ENCODE measurements at regions not wholly inside any gene's neighbourhood (a gene's known extent, or its start where the extent isn't known, plus 50 kb on each side); places are given as distances from the start of the nearest gene placed in this dataset.

DNA sequence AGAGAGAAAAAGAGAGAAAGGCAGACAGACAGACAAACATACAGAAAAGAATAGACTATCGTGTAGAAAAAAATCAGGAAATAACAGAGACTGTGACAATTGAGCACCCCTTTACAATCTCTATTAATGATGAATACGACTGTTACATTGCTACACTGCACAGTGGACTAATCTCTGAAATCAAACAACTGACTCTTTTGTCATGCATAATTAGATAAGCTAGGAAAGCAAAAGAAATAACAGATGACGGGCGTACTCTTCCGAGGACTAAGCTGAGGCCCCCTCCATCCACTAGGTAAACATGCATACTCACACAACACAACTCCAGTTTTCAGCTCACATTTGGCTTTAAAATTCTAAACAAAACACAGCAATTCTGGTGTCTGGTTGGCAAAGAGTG is 267.0 kb downstream of the NOL4 start:
- POLR2A ChIA-PET, result no interaction called here
- no peaks in the 10 kb centered on the region for H3K36me3 ChIP-seq (ENCODE audit: control insufficient read depth, insufficient read depth, low read length)
- TF ChIP-seq, protein P1, sequence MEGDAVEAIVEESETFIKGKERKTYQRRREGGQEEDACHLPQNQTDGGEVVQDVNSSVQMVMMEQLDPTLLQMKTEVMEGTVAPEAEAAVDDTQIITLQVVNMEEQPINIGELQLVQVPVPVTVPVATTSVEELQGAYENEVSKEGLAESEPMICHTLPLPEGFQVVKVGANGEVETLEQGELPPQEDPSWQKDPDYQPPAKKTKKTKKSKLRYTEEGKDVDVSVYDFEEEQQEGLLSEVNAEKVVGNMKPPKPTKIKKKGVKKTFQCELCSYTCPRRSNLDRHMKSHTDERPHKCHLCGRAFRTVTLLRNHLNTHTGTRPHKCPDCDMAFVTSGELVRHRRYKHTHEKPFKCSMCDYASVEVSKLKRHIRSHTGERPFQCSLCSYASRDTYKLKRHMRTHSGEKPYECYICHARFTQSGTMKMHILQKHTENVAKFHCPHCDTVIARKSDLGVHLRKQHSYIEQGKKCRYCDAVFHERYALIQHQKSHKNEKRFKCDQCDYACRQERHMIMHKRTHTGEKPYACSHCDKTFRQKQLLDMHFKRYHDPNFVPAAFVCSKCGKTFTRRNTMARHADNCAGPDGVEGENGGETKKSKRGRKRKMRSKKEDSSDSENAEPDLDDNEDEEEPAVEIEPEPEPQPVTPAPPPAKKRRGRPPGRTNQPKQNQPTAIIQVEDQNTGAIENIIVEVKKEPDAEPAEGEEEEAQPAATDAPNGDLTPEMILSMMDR (IDR thresholded peaks at IDR 0.05; ENCODE audit: insufficient read depth, low read depth, low read length), result no peak
- DNase-seq (ENCODE audit: low read depth), result no peak
- no peak overlapping the region for H3K4me3 ChIP-seq (ENCODE audit: low read depth, low read length)
- CTCF ChIA-PET, result no interaction called here
- H3K27me3 ChIP-seq (ENCODE audit: control insufficient read depth, insufficient read depth, low read length), result no peaks in the 10 kb centered on the region

GRCh38 chr18:33951031-33951430 is 273.7 kb downstream of the NOL4 start:
- no peak for DNase-seq (ENCODE audit: low read depth)
- no peaks in the 10 kb centered on the region for H3K27me3 ChIP-seq (ENCODE audit: control insufficient read depth, insufficient read depth, low read length)
- no peaks in the 10 kb centered on the region for H3K36me3 ChIP-seq (ENCODE audit: control insufficient read depth, insufficient read depth, low read length)
- TF ChIP-seq, protein P1 (IDR thresholded peaks at IDR 0.05; ENCODE audit: insufficient read depth, low read depth, low read length), result no peak
- CTCF ChIA-PET, result interaction anchor here (0.6 kb wide), 1 partner anchor 859 kb away, joined by 3 read pairs; no protein-coding TSS in a partner anchor
- no peak overlapping the region for H3K4me3 ChIP-seq (ENCODE audit: low read depth, low read length)
- POLR2A ChIA-PET, result no interaction called here

DNA sequence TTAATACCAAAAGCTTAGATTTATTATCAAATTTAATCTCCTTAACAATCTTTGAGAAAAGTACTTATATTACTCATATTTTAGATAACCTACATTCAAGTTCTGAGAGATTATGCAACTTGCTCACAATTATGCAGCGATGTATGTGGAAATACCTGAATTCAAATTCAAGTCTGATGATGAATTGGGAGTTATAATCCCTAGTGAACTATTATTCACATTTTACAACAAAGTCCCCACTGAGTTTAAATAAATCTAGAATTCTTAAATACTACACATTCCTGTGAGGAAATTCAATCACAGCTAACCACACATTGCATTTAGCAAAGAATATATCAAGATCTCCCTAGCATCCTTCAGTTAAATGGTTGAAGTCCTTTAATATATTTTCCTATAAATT is 278.4 kb downstream of the NOL4 start:
- no peaks in the 10 kb centered on the region for H3K27me3 ChIP-seq (ENCODE audit: control insufficient read depth, insufficient read depth, low read length)

GRCh38 chr18:33944493-33944892 is 280.2 kb downstream of the NOL4 start:
- Histone ChIP-seq H3K4me3 (ENCODE audit: low read depth, low read length) (no peak overlapping the region), H3K36me3 (ENCODE audit: control insufficient read depth, insufficient read depth, low read length) (no peaks in the 10 kb centered on the region), H3K27me3 (ENCODE audit: control insufficient read depth, insufficient read depth, low read length) (no peaks in the 10 kb centered on the region)
- TF ChIP-seq, protein P1 (IDR thresholded peaks at IDR 0.05; ENCODE audit: insufficient read depth, low read depth, low read length), result no peak
- no peak for DNase-seq (ENCODE audit: low read depth)
- ChIA-PET POLR2A (no interaction called here), CTCF (no interaction called here)

More for the DNA sequence above, 278.4 kb downstream of the NOL4 start:
- POLR2A ChIA-PET, result no interaction called here
- CTCF ChIA-PET, result no interaction called here
- Histone ChIP-seq H3K36me3 (ENCODE audit: control insufficient read depth, insufficient read depth, low read length) (no peaks in the 10 kb centered on the region), H3K4me3 (ENCODE audit: low read depth, low read length) (no peak overlapping the region)
- TF ChIP-seq, protein P1 (IDR thresholded peaks at IDR 0.05; ENCODE audit: insufficient read depth, low read depth, low read length), result no peak
- no peak for DNase-seq (ENCODE audit: low read depth)

DNA sequence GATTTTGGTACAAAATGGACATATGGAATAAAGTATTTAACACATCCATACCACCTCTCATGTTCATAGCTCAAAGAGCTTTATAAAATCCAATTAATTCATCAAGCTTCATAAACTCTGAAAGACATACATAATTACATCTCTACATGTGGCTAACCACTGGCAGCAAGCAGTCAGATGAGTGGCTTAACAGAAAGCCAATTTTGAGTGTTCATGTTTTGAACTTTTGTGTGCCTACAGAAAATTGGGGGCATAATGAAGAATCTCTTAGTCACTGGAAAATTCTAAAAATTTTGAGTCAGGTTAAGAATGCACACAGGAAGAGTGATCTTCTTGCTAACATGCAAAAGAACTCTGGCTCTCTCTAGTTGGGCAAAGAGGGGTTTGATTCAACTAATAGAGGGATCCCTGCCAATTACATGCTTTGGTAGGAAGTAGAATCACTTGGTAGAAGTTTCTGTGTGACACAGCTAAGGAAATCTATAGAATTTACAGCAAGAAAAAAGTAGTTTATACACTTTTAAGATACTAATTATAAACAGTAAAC is 287.4 kb downstream of the NOL4 start:
- TF ChIP-seq, protein P1 (IDR thresholded peaks at IDR 0.05; ENCODE audit: insufficient read depth, low read depth, low read length), result no peak
- no peaks in the 10 kb centered on the region for H3K27me3 ChIP-seq (ENCODE audit: control insufficient read depth, insufficient read depth, low read length)
- no peaks in the 10 kb centered on the region for H3K36me3 ChIP-seq (ENCODE audit: control insufficient read depth, insufficient read depth, low read length)
- H3K4me3 ChIP-seq (ENCODE audit: low read depth, low read length), result no peak overlapping the region
- POLR2A ChIA-PET, result no interaction called here
- CTCF ChIA-PET, result no interaction called here
- DNase-seq (ENCODE audit: low read depth), result no peak
